HTR-8/SVneo (cell line): ENCODE measurements at regions not wholly inside any gene's neighbourhood (a gene's known extent, or its start where the extent isn't known, plus 50 kb on each side); places are given as distances from the start of the nearest gene placed in this dataset.

Experiments
- DNase-seq: peaks from one replicate; pipeline ENCODE4 v3.0.0; 2011; ENCODE audit warnings: low spot score, mixed read lengths; ENCODE audit not compliant: insufficient read length
- FAIRE-seq: peaks from 2 replicates; lab custom pipeline; 2011; peaks lifted over from hg19 to GRCh38; lab: Jason Lieb, UNC

DNA sequence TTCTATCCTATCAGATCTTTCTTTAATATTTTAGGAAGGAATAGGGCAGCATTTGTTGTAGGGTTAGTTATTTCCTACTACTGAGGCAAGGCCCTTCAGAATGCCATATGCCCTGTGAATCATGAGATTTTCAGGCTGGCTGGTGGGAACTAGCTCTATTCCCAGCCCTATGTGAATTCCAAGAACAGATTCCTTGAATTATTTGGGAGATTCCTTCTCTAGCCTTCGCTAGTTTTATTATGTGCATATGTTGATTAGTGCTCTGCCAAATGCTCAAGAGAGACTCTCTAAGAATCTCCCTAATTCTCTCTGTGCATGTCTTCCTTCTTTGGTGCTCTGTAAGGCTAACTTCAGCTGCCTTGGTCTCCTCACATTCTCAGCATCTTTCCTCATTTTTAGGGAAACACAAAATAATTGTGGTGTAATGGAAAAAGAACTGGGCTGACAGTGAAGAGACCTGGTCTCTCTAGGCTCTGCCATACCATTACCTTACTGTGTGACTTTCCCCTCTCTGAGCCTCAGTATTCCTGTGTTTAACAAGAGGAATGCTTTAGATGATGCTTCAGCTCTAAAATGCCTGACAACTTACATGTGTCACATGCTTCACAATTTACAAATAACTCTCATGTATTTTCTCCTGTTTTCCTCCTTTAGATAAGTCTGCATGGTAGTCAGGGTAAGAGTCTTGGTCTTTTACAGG lies 79.7 kb downstream of the VMA21 start:
- DNase-seq, result no peak
- FAIRE-seq, result no peak

DNA sequence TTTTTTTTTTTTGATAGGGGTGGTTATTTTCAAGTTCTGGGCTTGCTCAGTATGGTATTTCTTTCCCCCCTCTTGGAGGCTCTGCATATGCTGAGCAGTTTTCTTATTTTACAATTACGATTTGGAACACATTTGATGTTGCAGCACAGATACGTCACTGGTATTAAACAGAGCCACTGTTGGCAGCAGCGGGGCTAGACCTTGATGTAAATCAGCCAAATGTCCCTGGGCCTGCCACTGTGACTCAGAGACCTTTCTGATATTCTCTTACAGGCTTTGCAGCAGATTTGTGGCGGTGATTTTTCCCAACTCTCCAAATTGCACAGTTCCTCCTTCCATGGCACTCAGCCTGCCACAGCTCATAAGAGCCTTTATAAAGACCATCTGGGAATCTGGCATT lies 81.1 kb downstream of the VMA21 start:
- FAIRE-seq (no peak), DNase-seq (no peak)

DNA sequence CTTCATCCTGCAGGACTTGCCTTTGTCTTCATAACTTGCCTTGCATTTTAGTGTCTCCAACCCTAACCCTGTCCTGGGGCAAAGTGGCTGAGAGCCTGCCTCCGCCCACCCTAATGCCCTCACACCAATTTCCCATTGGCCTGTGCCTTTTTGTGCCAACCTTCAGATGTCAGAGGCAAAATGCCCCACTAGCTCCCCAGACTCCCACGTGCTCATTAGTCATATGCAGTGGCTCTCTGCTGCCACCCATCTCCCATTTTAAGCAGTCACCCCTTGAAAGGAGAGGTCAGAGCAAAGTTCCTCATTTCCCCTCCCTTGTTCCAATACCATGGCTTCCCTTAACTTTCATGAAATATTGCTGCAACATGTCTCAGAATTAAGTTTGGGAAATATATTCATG lies 74.8 kb upstream of the PASD1 start:
- peak; percentile 0 for DNase-seq
- no peak for FAIRE-seq

DNA sequence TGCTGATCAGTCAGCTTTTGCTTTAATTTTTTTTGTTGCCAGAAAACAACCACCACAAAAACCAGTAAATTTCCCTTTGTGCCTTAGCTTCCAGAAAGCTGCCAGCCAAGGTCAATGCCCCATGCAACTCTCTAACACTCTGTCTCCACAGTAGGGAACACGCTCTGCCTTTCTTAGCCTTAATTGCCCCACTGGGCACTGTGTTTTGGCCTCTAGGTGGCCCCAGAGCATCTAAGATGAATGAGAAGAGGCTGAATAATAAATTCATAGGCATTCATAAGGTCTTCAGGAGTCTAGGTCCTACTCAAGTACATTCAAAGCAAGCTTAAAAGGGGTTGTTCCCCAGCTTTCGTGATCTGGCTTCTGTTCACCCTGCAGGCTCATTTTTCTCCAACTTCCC lies 57.7 kb upstream of the PASD1 start:
- DNase-seq (no peak), FAIRE-seq (no peak)

DNA sequence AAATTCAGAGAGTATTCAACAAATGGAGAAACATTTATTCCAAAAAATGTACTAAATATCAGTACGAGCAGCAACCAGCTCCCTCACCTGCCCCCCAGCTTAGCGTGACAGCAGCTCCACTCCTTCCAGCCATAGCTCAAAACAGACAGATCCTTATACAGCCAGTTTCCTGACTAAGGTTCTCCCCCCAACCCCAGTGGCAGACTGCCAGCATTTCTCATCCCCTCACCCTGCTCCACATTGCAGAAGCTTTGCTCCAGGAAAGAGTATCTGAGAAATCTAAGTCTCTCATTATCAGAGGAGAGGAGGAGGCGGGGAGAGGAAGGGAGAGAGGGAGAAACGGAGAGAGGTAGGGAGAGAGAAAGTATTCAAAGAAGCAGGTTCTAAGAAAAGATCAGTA lies 53.3 kb upstream of the PASD1 start:
- no peak for DNase-seq
- no peak for FAIRE-seq

DNA sequence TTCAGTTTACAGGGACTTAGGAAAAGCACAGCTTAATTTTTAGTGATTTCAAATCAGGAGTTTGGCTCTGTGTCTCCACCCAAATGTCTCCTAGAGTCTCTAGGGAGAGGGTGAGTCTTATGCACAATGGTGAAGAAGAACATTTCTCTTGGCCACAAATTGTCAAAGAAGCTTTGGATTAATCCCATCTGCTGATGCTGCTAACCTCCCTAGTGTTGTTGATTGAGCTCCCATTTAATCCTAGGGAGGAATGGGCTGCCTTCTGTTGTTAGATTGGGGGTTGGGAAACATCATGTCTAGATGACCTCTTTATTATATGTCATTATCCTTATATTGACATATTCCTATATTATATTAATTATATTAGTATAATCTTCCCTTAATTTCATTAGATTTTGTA lies 50.0 kb upstream of the PASD1 start:
- no peak for DNase-seq
- FAIRE-seq, result no peak
